Mesendoderm (in vitro differentiated cells): ENCODE measurements at regions not wholly inside any gene's neighbourhood (a gene's known extent, or its start where the extent isn't known, plus 50 kb on each side); places are given as distances from the start of the nearest gene placed in this dataset.

Experiments used
- DNase-seq: peaks from one replicate; pipeline ENCODE4 v3.0.0; 2013
- H2AK5ac ChIP-seq: 2 replicates; pipeline ENCODE4 v1.6.1; 2013; ENCODE audit warnings: low read length, inconsistent platforms
- H2BK120ac ChIP-seq: 2 replicates; pipeline ENCODE4 v1.6.1; 2013; ENCODE audit warnings: low read depth, mild to moderate bottlenecking, low read length, moderate library complexity, mixed read lengths
- H2BK15ac ChIP-seq: replicated peaks from 2 replicates; pipeline ENCODE4 v1.6.1; 2013; ENCODE audit warnings: low read depth, mild to moderate bottlenecking, moderate library complexity
- H2BK5ac ChIP-seq: 2 replicates; pipeline ENCODE4 v1.6.1; 2013; ENCODE audit warnings: low read length, inconsistent platforms
- H3K18ac ChIP-seq: 2 replicates; pipeline ENCODE4 v1.6.1; 2013; ENCODE audit warnings: mild to moderate bottlenecking, low read length, mixed read lengths
- H3K23ac ChIP-seq: one replicate; pipeline ENCODE4 v1.6.1; 2013; ENCODE audit warnings: low read length
- H3K27ac ChIP-seq: 2 replicates; pipeline ENCODE4 v1.5.1; 2013; ENCODE audit warnings: low read depth, mild to moderate bottlenecking, inconsistent platforms, low read length, moderate library complexity
- H3K27me3 ChIP-seq: 2 replicates; pipeline ENCODE4 v1.6.1; 2013; ENCODE audit warnings: low read length, control low read depth, mild to moderate bottlenecking, inconsistent platforms; ENCODE audit not compliant: insufficient read depth, poor library complexity
- H3K36me3 ChIP-seq: 2 replicates; pipeline ENCODE4 v1.6.1; 2013; ENCODE audit warnings: low read length, inconsistent platforms; ENCODE audit not compliant: control insufficient read depth, insufficient read depth
- H3K4ac ChIP-seq: one replicate; pipeline ENCODE4 v1.6.1; 2013; ENCODE audit warnings: low read depth, mild to moderate bottlenecking, low read length, moderate library complexity
- H3K4me1 ChIP-seq: 2 replicates; pipeline ENCODE4 v1.6.1; 2013; ENCODE audit warnings: low read depth, low read length, inconsistent platforms; ENCODE audit not compliant: control insufficient read depth
- H3K4me2 ChIP-seq: 2 replicates; pipeline ENCODE4 v1.6.1; 2013; ENCODE audit warnings: low read length
- H3K4me3 ChIP-seq: 2 replicates; pipeline ENCODE4 v1.5.1; 2013; ENCODE audit warnings: mild to moderate bottlenecking, low read length
- H3K56ac ChIP-seq: one replicate; pipeline ENCODE4 v1.6.1; 2013; ENCODE audit warnings: low read length
- H3K79me1 ChIP-seq: 2 replicates; pipeline ENCODE4 v1.6.1; 2013; ENCODE audit warnings: low read length, inconsistent platforms
- H3K79me2 ChIP-seq: 2 replicates; pipeline ENCODE4 v1.6.1; 2013; ENCODE audit warnings: mild to moderate bottlenecking, low read length; ENCODE audit not compliant: control insufficient read depth, insufficient read depth
- H3K9ac ChIP-seq: 2 replicates; pipeline ENCODE4 v1.6.1; 2013; ENCODE audit warnings: low read length, inconsistent platforms
- H4K5ac ChIP-seq: one replicate; pipeline ENCODE4 v1.6.1; 2013; ENCODE audit warnings: low read length
- H4K8ac ChIP-seq: one replicate; pipeline ENCODE4 v1.6.1; 2013; ENCODE audit warnings: low read depth, mild to moderate bottlenecking, control low read depth, low read length, moderate library complexity
- WGBS: extraction: QIAGEN DNeasy Blood & Tissue Kit; methylation state at CpG from one replicate; pipeline ENCODE4 v1.1.7; 2013; ENCODE audit warnings: low lambda C conversion rate, missing lambda C conversion rate; ENCODE audit not compliant: insufficient coverage; ENCODE audit errors: extremely low coverage; 5-methylcytosine and 5-hydroxymethylcytosine counted together

- Histone ChIP-seq H2BK15ac (no peak overlapping the region), H4K5ac (no peak overlapping the region), H3K27me3 (no peaks in the 10 kb centered on the region), H2BK5ac (no peak overlapping the region), H3K36me3 (no peaks in the 10 kb centered on the region), H3K4ac (no peak overlapping the region), H3K79me2 (no peaks in the 10 kb centered on the region), H4K8ac (no peak overlapping the region), H3K9ac (peak overlapping the region; percentile 9), H3K4me3 (no peak overlapping the region), H3K4me2 (peak overlapping the region; percentile 59), H3K23ac (no peak overlapping the region), H3K4me1 (peaks cover 2% of the 10 kb centered on the region), H3K18ac (no peak overlapping the region), H3K27ac (no peak overlapping the region), H2AK5ac (no peak overlapping the region), H3K79me1 (no peaks in the 10 kb centered on the region), H3K56ac (no peak overlapping the region), H2BK120ac (no peak overlapping the region)
- WGBS: no CpG with 5 or more reads among the region's 31 CpGs
- DNase-seq: peak; percentile 86
Observed at GRCh38 chr1:110780600-110781484, 92.1 kb upstream of the CD53 start.

GRCh38 chr1:110779636-110780035, 93.3 kb upstream of the CD53 start:
- Histone ChIP-seq H4K8ac (no peak overlapping the region), H3K79me1 (no peaks in the 10 kb centered on the region), H3K4me2 (no peak overlapping the region), H3K79me2 (no peaks in the 10 kb centered on the region), H3K9ac (no peak overlapping the region), H3K27me3 (no peaks in the 10 kb centered on the region), H2BK5ac (no peak overlapping the region), H2BK15ac (no peak overlapping the region), H3K23ac (no peak overlapping the region), H3K18ac (no peak overlapping the region), H3K4me3 (no peak overlapping the region), H3K4ac (no peak overlapping the region), H3K36me3 (no peaks in the 10 kb centered on the region), H3K27ac (no peak overlapping the region), H4K5ac (no peak overlapping the region), H3K4me1 (peaks cover 2% of the 10 kb centered on the region), H2BK120ac (no peak overlapping the region), H3K56ac (no peak overlapping the region), H2AK5ac (no peak overlapping the region)
- DNase-seq: no peak
- WGBS: no CpG with 5 or more reads among the region's 3 CpGs

GRCh38 chr1:110778821-110779220, 94.1 kb upstream of the CD53 start:
- H3K9ac ChIP-seq: no peak overlapping the region
- no peaks in the 10 kb centered on the region for H3K27me3 ChIP-seq
- DNase-seq: no peak
- H2AK5ac ChIP-seq: no peak overlapping the region
- H3K4ac ChIP-seq: no peak overlapping the region
- H3K27ac ChIP-seq: no peak overlapping the region
- no peaks in the 10 kb centered on the region for H3K36me3 ChIP-seq
- no peak overlapping the region for H3K18ac ChIP-seq
- no peak overlapping the region for H2BK15ac ChIP-seq
- H3K56ac ChIP-seq: no peak overlapping the region
- no peak overlapping the region for H4K5ac ChIP-seq
- peaks cover 2% of the 10 kb centered on the region for H3K4me1 ChIP-seq
- no peak overlapping the region for H3K4me3 ChIP-seq
- H2BK120ac ChIP-seq: no peak overlapping the region
- no CpG with 5 or more reads among the region's 1 CpG for WGBS
- no peaks in the 10 kb centered on the region for H3K79me1 ChIP-seq
- H2BK5ac ChIP-seq: no peak overlapping the region
- H4K8ac ChIP-seq: no peak overlapping the region
- H3K4me2 ChIP-seq: no peak overlapping the region
- no peak overlapping the region for H3K23ac ChIP-seq
- no peaks in the 10 kb centered on the region for H3K79me2 ChIP-seq

GRCh38 chr1:110777228-110777627, 95.7 kb upstream of the CD53 start:
- no peak overlapping the region for H3K18ac ChIP-seq
- no peak overlapping the region for H2AK5ac ChIP-seq
- no peak overlapping the region for H3K4me3 ChIP-seq
- no peak overlapping the region for H2BK120ac ChIP-seq
- H4K5ac ChIP-seq: no peak overlapping the region
- H2BK15ac ChIP-seq: no peak overlapping the region
- no peak overlapping the region for H3K23ac ChIP-seq
- H2BK5ac ChIP-seq: no peak overlapping the region
- DNase-seq: no peak
- H3K56ac ChIP-seq: no peak overlapping the region
- H3K4ac ChIP-seq: no peak overlapping the region
- no peak overlapping the region for H3K4me2 ChIP-seq
- no peaks in the 10 kb centered on the region for H3K79me2 ChIP-seq
- H3K79me1 ChIP-seq: no peaks in the 10 kb centered on the region
- no peaks in the 10 kb centered on the region for H3K36me3 ChIP-seq
- no peak overlapping the region for H4K8ac ChIP-seq
- no CpG with 5 or more reads among the region's 4 CpGs for WGBS
- no peak overlapping the region for H3K27ac ChIP-seq
- H3K4me1 ChIP-seq: peaks cover 2% of the 10 kb centered on the region
- no peaks in the 10 kb centered on the region for H3K27me3 ChIP-seq
- H3K9ac ChIP-seq: no peak overlapping the region

- Histone ChIP-seq H3K4ac (no peak overlapping the region), H3K79me2 (no peaks in the 10 kb centered on the region), H2BK5ac (no peak overlapping the region), H3K18ac (no peak overlapping the region), H3K56ac (no peak overlapping the region), H3K4me3 (no peak overlapping the region), H3K4me1 (no peaks in the 10 kb centered on the region), H3K36me3 (no peaks in the 10 kb centered on the region), H3K27me3 (no peaks in the 10 kb centered on the region), H2BK15ac (no peak overlapping the region), H3K4me2 (no peak overlapping the region), H4K8ac (no peak overlapping the region), H3K27ac (no peak overlapping the region), H2BK120ac (no peak overlapping the region), H2AK5ac (no peak overlapping the region), H3K79me1 (no peaks in the 10 kb centered on the region), H3K23ac (no peak overlapping the region), H4K5ac (no peak overlapping the region), H3K9ac (no peak overlapping the region)
- no peak for DNase-seq
Observed at GRCh38 chr1:110774398-110774797, 98.5 kb upstream of the CD53 start.

GRCh38 chr1:110773813-110774212, 99.1 kb upstream of the KCNA3 start:
- Histone ChIP-seq H2BK15ac (no peak overlapping the region), H3K27me3 (no peaks in the 10 kb centered on the region), H3K4me3 (no peak overlapping the region), H3K4me1 (no peaks in the 10 kb centered on the region), H3K79me2 (no peaks in the 10 kb centered on the region), H3K18ac (no peak overlapping the region), H3K36me3 (no peaks in the 10 kb centered on the region), H3K27ac (no peak overlapping the region), H3K79me1 (no peaks in the 10 kb centered on the region), H4K5ac (no peak overlapping the region), H2BK120ac (no peak overlapping the region), H2BK5ac (no peak overlapping the region), H3K23ac (no peak overlapping the region), H2AK5ac (no peak overlapping the region), H4K8ac (no peak overlapping the region), H3K4ac (no peak overlapping the region), H3K56ac (no peak overlapping the region), H3K9ac (no peak overlapping the region), H3K4me2 (no peak overlapping the region)
- DNase-seq: no peak
- no CpG with 5 or more reads among the region's 3 CpGs for WGBS
